Eye (tissue), 1 donor: ENCODE measurements at regions not wholly inside any gene's neighbourhood (a gene's known extent, or its start where the extent isn't known, plus 50 kb on each side); places are given as distances from the start of the nearest gene placed in this dataset.

ENCODE experiments used
- DNase-seq: peaks from one replicate; pipeline ENCODE4 v3.0.0-alpha.2; 2015

DNA sequence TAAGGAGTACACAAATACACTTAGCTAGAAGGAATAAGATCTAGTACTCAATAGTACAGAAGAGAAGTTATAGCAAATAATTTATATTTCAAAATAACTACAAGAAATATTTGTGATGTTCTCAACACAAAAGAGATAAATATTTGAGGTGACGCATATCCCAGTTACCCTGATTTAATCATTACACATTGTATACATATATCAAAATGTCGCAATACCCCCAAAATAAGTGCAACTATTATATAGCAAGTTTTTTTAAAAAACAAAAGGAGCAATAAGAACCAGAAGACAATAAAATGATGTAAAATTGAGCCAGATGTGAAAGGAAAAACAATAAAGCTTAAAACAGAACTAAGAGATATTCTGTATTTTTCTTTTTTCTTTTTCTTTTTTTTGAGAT is 59.3 kb upstream of the KIAA1217 start:
- no peak for DNase-seq

DNA sequence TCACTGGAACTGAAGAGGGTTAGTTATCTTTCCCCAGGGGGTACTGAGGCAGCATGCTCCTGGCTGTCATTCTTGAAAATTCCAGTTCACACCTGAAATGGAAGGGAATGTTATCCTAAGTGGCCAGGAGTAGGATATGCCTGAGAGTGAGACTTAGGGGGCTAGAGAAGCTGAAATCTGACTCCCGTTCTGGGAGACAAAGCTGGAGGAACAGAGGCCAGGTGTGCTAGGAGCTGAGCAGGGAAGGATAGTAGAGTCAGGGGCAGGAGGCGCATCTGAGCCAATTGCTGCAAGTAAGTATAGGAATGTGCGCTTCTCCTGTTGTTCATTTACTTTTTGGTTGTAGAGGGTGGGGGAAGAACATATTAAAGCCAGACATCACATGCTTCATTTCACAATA is 58.1 kb upstream of the KIAA1217 start:
- no peak for DNase-seq

DNA sequence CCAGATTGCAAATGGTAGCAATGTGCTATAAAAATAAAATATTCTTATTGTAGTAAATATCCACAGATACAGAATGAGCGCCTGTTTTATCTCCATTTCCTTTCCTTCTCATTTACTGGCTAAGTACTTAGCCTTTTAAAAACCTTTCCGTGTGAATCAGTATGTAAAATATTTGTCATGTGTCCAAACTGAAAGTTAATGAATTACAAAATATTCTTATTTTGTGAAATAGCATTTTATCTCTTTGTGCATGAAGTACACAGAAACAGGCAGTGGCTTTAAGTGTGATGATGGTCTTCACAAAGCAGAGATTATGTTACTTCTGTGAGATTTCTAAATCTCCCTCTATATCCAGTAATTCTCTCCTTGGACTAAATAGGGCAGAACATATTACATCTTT is 56.7 kb upstream of the KIAA1217 start:
- no peak for DNase-seq

DNA sequence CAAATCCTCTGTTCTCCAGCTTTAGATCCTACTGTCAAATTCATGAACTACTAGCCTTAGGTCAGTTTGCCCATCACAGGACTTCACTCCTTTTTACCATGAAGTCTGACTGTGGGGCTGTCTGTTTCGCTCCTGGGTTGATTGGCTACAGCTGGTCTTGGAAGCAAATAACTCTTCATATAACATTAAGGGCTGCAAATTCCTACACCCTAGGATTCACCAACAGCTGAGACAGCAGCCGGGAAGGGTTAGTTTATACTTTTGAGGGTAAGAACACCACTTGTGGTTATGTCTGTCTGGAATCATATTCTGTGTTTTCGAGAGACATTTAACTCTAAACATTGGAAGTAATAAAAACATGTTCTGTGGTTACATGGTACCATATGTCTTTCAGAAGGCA is 55.9 kb upstream of the KIAA1217 start:
- peak; percentile 49 for DNase-seq

DNA sequence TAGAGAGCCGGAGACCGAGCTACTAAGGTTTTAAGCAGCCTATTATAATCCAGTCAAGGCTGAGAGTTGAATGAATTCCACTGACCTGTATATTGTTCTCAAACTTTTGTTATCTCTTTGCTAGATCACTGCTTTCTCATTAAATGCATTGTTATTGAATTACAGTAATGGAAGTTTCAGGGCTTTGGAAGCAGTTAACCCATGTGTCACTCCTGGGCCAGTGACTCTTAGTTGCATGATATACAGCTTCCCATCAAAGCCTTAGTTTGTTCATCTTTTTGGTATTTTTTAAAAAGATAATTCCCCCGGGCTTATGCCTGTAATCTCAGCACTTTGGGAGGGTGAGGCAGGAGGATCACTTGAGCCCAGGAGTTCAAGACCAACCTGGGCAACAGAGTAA is 55.4 kb upstream of the KIAA1217 start:
- peak; percentile 6 for DNase-seq

DNA sequence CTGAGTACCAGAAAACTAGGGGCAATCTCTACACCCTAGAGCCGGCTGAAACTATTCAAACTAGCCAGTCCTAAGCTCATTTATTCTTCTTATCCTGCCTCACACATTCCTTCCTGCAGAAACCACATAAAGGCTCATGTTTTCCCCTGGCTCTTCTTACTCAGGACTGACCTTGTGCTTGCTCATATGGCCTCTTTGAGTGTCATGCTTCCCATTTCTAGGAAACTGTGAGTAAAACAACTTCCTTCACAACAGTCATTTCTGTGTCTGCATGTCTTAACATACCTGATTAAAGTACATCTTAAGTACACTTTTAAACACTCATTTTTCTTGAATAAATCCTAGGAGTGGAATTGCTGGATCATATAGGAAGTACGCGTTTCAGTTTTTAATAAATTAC is 52.3 kb upstream of the KIAA1217 start:
- no peak for DNase-seq

DNA sequence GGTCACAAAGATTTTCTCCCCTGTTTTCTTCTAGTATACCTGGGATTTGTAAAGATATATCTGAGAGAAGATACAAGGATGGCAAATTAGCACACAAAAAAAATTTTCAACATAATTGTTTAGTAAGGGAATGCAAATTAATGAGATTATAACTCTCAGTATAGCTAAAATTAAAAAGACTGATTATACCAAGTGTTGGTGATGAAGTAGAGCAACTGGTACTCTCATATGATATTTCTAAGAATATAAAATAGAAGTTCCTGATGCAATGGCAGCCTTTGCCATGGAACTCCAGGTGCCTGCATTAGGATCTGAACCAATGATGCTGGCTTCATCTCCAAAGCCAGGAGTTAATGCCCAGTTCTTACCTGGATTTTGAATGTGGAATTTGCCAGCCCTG is 51.4 kb upstream of the KIAA1217 start:
- DNase-seq = no peak
